H9 (cell line): ENCODE measurements at regions not wholly inside any gene's neighbourhood (a gene's known extent, or its start where the extent isn't known, plus 50 kb on each side); places are given as distances from the start of the nearest gene placed in this dataset.

Experiments
- DNase-seq: peaks from one replicate; pipeline ENCODE4 v3.0.0-alpha.2; 2017
- H2AFZ ChIP-seq: one replicate; pipeline ENCODE4 v1.6.1; 2013; ENCODE audit warnings: mild to moderate bottlenecking, low read length, control low read depth, moderate library complexity
- H2AK5ac ChIP-seq: 2 replicates; pipeline ENCODE4 v1.6.1; 2013; ENCODE audit warnings: low read length, control low read depth, mixed read lengths; ENCODE audit not compliant: insufficient read length
- H2BK120ac ChIP-seq: one replicate; pipeline ENCODE4 v1.6.1; 2013; ENCODE audit warnings: low read depth, mild to moderate bottlenecking, low read length, control low read depth, inconsistent platforms; ENCODE audit not compliant: poor library complexity, severe bottlenecking
- H2BK12ac ChIP-seq: 2 replicates; pipeline ENCODE4 v1.6.1; 2013; ENCODE audit warnings: low read length, control low read depth, mixed read lengths, low read depth; ENCODE audit not compliant: insufficient read length
- H2BK15ac ChIP-seq: 2 replicates; pipeline ENCODE4 v1.6.1; 2013; ENCODE audit warnings: low read depth, low read length, control low read depth
- H2BK20ac ChIP-seq: one replicate; pipeline ENCODE4 v1.6.1; 2013; ENCODE audit warnings: low read depth, mild to moderate bottlenecking, low read length, control low read depth, inconsistent platforms; ENCODE audit not compliant: poor library complexity, severe bottlenecking
- H2BK5ac ChIP-seq: 2 replicates; pipeline ENCODE4 v1.6.1; 2013; ENCODE audit warnings: low read length, control low read depth, mixed read lengths; ENCODE audit not compliant: insufficient read length
- H3K14ac ChIP-seq: 2 replicates; pipeline ENCODE4 v1.6.1; 2013; ENCODE audit warnings: low read length, control low read depth; ENCODE audit not compliant: insufficient read depth
- H3K18ac ChIP-seq: 2 replicates; pipeline ENCODE4 v1.6.1; 2013; ENCODE audit warnings: low read depth, mild to moderate bottlenecking, mixed read lengths, low read length, control low read depth; ENCODE audit not compliant: insufficient read length
- H3K23ac ChIP-seq: 2 replicates; pipeline ENCODE4 v1.6.1; 2013; ENCODE audit warnings: low read length, control low read depth, mixed read lengths, low read depth; ENCODE audit not compliant: insufficient read length
- H3K23me2 ChIP-seq: 2 replicates; pipeline ENCODE4 v1.6.1; 2013; ENCODE audit warnings: low read depth, mild to moderate bottlenecking, mixed read lengths, low read length, control low read depth; ENCODE audit not compliant: insufficient read length, poor library complexity, severe bottlenecking
- H3K27ac ChIP-seq: 2 replicates; pipeline ENCODE4 v1.5.1; 2013; ENCODE audit warnings: low read length, control low read depth, mixed read lengths, low read depth; ENCODE audit not compliant: insufficient read length
- H3K27me3 ChIP-seq: 2 replicates; pipeline ENCODE4 v1.6.1; 2013; ENCODE audit warnings: low read length, control low read depth, inconsistent platforms; ENCODE audit not compliant: insufficient read depth
- H3K4ac ChIP-seq: 2 replicates; pipeline ENCODE4 v1.6.1; 2013; ENCODE audit warnings: low read depth, mild to moderate bottlenecking, control low read depth, inconsistent platforms, low read length, moderate library complexity
- H3K4me1 ChIP-seq: 2 replicates; pipeline ENCODE4 v1.6.1; 2013; ENCODE audit warnings: low read length, control low read depth, inconsistent platforms; ENCODE audit not compliant: insufficient read depth
- H3K4me2 ChIP-seq: 2 replicates; pipeline ENCODE4 v1.6.1; 2013; ENCODE audit warnings: low read length, control low read depth, mixed read lengths; ENCODE audit not compliant: insufficient read length, insufficient read depth
- H3K56ac ChIP-seq: 2 replicates; pipeline ENCODE4 v1.6.1; 2013; ENCODE audit warnings: low read depth, mild to moderate bottlenecking, mixed read lengths, low read length, control low read depth; ENCODE audit not compliant: insufficient read length
- H3K79me1 ChIP-seq: 2 replicates; pipeline ENCODE4 v1.6.1; 2013; ENCODE audit warnings: low read depth, mild to moderate bottlenecking, moderate library complexity, low read length, control low read depth, inconsistent platforms; ENCODE audit not compliant: insufficient read depth, poor library complexity, severe bottlenecking
- H3K79me2 ChIP-seq: 2 replicates; pipeline ENCODE4 v1.6.1; 2013; ENCODE audit warnings: low read length, control low read depth, inconsistent platforms; ENCODE audit not compliant: insufficient read depth
- H3K9ac ChIP-seq: 2 replicates; pipeline ENCODE4 v1.6.1; 2013; ENCODE audit warnings: low read length, control low read depth, mixed read lengths; ENCODE audit not compliant: insufficient read length; ENCODE audit errors: extremely low read depth
- H3K9me3 ChIP-seq: one replicate; pipeline ENCODE4 v1.6.1; 2013; ENCODE audit warnings: low read depth, low read length, inconsistent platforms; ENCODE audit not compliant: control insufficient read depth
- H3T11ph ChIP-seq: one replicate; pipeline ENCODE4 v1.6.1; 2013; ENCODE audit warnings: mild to moderate bottlenecking, low read length, control low read depth, inconsistent platforms
- H4K20me1 ChIP-seq: one replicate; pipeline ENCODE4 v1.6.1; 2013; ENCODE audit not compliant: control insufficient read depth, insufficient read length, insufficient read depth
- H4K5ac ChIP-seq: 2 replicates; pipeline ENCODE4 v1.6.1; 2013; ENCODE audit warnings: low read depth, mild to moderate bottlenecking, mixed read lengths, low read length, control low read depth; ENCODE audit not compliant: insufficient read length
- H4K8ac ChIP-seq: replicated peaks from 2 replicates; pipeline ENCODE4 v1.6.1; 2013; ENCODE audit warnings: low read length, control low read depth, mixed read lengths, low read depth; ENCODE audit not compliant: insufficient read length
- H4K91ac ChIP-seq: 2 replicates; pipeline ENCODE4 v1.6.1; 2013; ENCODE audit warnings: low read depth, mild to moderate bottlenecking, moderate library complexity, mixed read lengths, low read length, control low read depth; ENCODE audit not compliant: insufficient read length
- H3K27ac Mint-ChIP-seq, 3 experiments: 2 replicates in 2 of 3; 3 replicates in 1 of 3; pipeline ENCODE4 v1.8.0; 2020 to 2021; ENCODE audit warnings: mixed read lengths in 3 of 3, mild to moderate bottlenecking in 1 of 3, moderate library complexity in 1 of 3
- H3K27me3 Mint-ChIP-seq: 2 replicates; pipeline ENCODE4 v1.8.0; 2021; ENCODE audit warnings: low read depth, mild to moderate bottlenecking, moderate library complexity, mixed read lengths
- H3K36me3 Mint-ChIP-seq, 3 experiments: 2 replicates in 2 of 3; 3 replicates in 1 of 3; pipeline ENCODE4 v1.8.0; 2020 to 2021; ENCODE audit warnings: low read depth in 3 of 3, mixed read lengths in 3 of 3; ENCODE audit not compliant: insufficient read depth in 1 of 3
- H3K4me1 Mint-ChIP-seq, 2 experiments: 2 replicates each; pipeline ENCODE4 v1.8.0; 2020; ENCODE audit warnings: mixed read lengths in 2 of 2
- H3K4me3 Mint-ChIP-seq, 2 experiments: 2 replicates in 1 of 2; 3 replicates in 1 of 2; pipeline ENCODE4 v1.8.0; 2020 to 2021; ENCODE audit warnings: mild to moderate bottlenecking in 2 of 2, mixed read lengths in 2 of 2, moderate library complexity in 1 of 2
- H3K9me3 Mint-ChIP-seq, 2 experiments: 2 replicates in 1 of 2; 3 replicates in 1 of 2; pipeline ENCODE4 v1.8.0; 2020; ENCODE audit warnings: mild to moderate bottlenecking in 2 of 2, mixed read lengths in 2 of 2, moderate library complexity in 1 of 2
- CTCF ChIP-seq: fragments of 200-600 bp; sonication (generic); conservative IDR thresholded peaks from 3 replicates; pipeline ENCODE4 v1.8.0; 2021; ENCODE audit warnings: antibody characterized with exemption, mild to moderate bottlenecking
- WGBS: extraction: QIAGEN DNeasy Blood & Tissue Kit; methylation state at CpG from one replicate; pipeline ENCODE4 v1.1.7; 2013; ENCODE audit warnings: missing lambda C conversion rate, low lambda C conversion rate, mixed read lengths; ENCODE audit not compliant: insufficient read length; ENCODE audit errors: extremely low coverage; 5-methylcytosine and 5-hydroxymethylcytosine counted together

- H4K91ac ChIP-seq: no peak overlapping the region
- no peak overlapping the region for H4K5ac ChIP-seq
- H2BK5ac ChIP-seq: no peak overlapping the region
- no peak overlapping the region for H2AFZ ChIP-seq
- H3K56ac ChIP-seq: no peak overlapping the region
- no peak overlapping the region for H3K18ac ChIP-seq
- Mint-ChIP-seq H3K4me1 (no peaks in the 10 kb centered on the region), H3K27me3 (no peaks in the 10 kb centered on the region), H3K9me3 (peaks cover 2 to 3% of the 10 kb centered on the region in 2 experiments; a peak in 3 of 5 replicates), H3K27ac (no peak overlapping the region), H3K36me3 (no peaks in the 10 kb centered on the region), H3K4me3 (no peak overlapping the region)
- no peaks in the 10 kb centered on the region for H4K20me1 ChIP-seq
- no peaks in the 10 kb centered on the region for H3K79me1 ChIP-seq
- no peak overlapping the region for H3K9ac ChIP-seq
- TF ChIP-seq CTCF: no peak
- no peak for DNase-seq
- H2BK20ac ChIP-seq: no peak overlapping the region
- no peak overlapping the region for H2BK15ac ChIP-seq
- H3K4me2 ChIP-seq: no peak overlapping the region
- no CpG with 5 or more reads among the region's 2 CpGs for WGBS
- H2BK12ac ChIP-seq: no peak overlapping the region
- H3K4ac ChIP-seq: no peak overlapping the region
- no peak overlapping the region for H2AK5ac ChIP-seq
- no peak overlapping the region for H3K27ac ChIP-seq
- no peak overlapping the region for H3T11ph ChIP-seq
- no peak overlapping the region for H3K14ac ChIP-seq
- H3K4me1 ChIP-seq: no peaks in the 10 kb centered on the region
- no peaks in the 10 kb centered on the region for H3K27me3 ChIP-seq
- H3K23ac ChIP-seq: no peak overlapping the region
- H3K23me2 ChIP-seq: no peaks in the 10 kb centered on the region
- no peaks in the 10 kb centered on the region for H3K79me2 ChIP-seq
- no peak overlapping the region for H2BK120ac ChIP-seq
- no peak overlapping the region for H4K8ac ChIP-seq
- no peaks in the 10 kb centered on the region for H3K9me3 ChIP-seq
Measured at GRCh38 chr12:30117483-30117882, 333.7 kb upstream of the TMTC1 start.
